ENCODE measurements at regions not wholly inside any gene's neighbourhood (a gene's known extent, or its start where the extent isn't known, plus 50 kb on each side); places are given as distances from the start of the nearest gene placed in this dataset.

GRCh38 chr10:109723305-109723704, 200.0 kb downstream of the XPNPEP1 start:
- H3K4me1 ChIP-seq = no peaks in the 10 kb centered on the region
- no peaks in the 10 kb centered on the region for H3K27me3 ChIP-seq
- TF ChIP-seq POLR2AphosphoS5 (IDR thresholded peaks at IDR 0.05) (no peak), CTCF (IDR thresholded peaks at IDR 0.05) (no peak), EP300 (IDR thresholded peaks at IDR 0.05) (no peak), POLR2A (IDR thresholded peaks at IDR 0.05) (no peak)
- H3K36me3 ChIP-seq = no peaks in the 10 kb centered on the region
- no peak overlapping the region for H3K27ac ChIP-seq
- H3K4me3 ChIP-seq = no peak overlapping the region
- ATAC-seq (ENCODE audit: low FRiP score in 2 of 2) (no peak), DNase-seq (no peak)
- no peaks in the 10 kb centered on the region for H3K9me3 ChIP-seq
- 51 to 57% methylated on average over 3 of the region's 3 CpGs for WGBS, 2 donors

- H3K9me3 ChIP-seq = no peaks in the 10 kb centered on the region
- WGBS, 2 donors = 95 to 99% methylated on average over 3 of the region's 3 CpGs
- H3K27ac ChIP-seq = no peak overlapping the region
- no peaks in the 10 kb centered on the region for H3K4me1 ChIP-seq
- TF ChIP-seq POLR2AphosphoS5 (IDR thresholded peaks at IDR 0.05) (no peak), EP300 (IDR thresholded peaks at IDR 0.05) (no peak), POLR2A (IDR thresholded peaks at IDR 0.05) (no peak), CTCF (IDR thresholded peaks at IDR 0.05) (no peak)
- ATAC-seq (ENCODE audit: low FRiP score in 2 of 2) (no peak), DNase-seq (no peak)
- no peaks in the 10 kb centered on the region for H3K27me3 ChIP-seq
- H3K36me3 ChIP-seq = no peaks in the 10 kb centered on the region
- H3K4me3 ChIP-seq = no peak overlapping the region
Measured at GRCh38 chr10:109721453-109722064, 201.8 kb downstream of the XPNPEP1 start.

- TF ChIP-seq EP300 (IDR thresholded peaks at IDR 0.05) (no peak), POLR2AphosphoS5 (IDR thresholded peaks at IDR 0.05) (no peak), POLR2A (IDR thresholded peaks at IDR 0.05) (no peak), CTCF (IDR thresholded peaks at IDR 0.05) (no peak)
- 50 to 61% methylated on average over 1 of the region's 1 CpG for WGBS, 2 donors
Measured at GRCh38 chr10:109706026-109706560, 217.2 kb downstream of the XPNPEP1 start.

DNA sequence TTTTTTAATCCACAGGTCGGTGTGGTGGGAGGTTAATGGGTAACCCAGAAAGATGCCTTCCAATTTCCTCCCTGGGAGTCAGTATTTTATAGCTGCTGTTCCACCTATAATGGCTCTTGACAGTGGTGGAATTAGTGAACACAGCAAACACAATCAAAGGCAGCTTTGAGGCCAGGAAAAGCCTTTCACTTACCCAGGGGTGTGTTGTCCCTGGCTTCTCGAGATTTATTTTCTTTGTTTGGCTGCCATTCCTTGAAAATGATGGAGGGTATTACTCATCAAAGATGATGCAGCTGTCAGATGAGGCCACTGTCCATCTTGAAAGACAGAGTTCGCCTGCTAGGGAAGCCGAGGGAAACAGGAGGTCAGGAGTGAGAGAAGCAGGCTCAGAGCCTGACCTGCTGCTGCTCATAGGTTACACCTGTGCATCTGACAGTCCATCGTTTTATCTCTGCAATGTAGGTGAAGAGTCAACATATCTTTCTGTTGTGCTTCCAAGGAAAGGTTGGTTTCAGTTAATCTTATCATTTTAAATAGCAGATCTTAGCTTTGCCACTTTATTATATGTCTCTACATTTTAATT, 221.6 kb downstream of the XPNPEP1 start:
- Histone ChIP-seq H3K4me3 (no peak overlapping the region), H3K27me3 (no peaks in the 10 kb centered on the region), H3K9me3 (no peaks in the 10 kb centered on the region), H3K4me1 (no peaks in the 10 kb centered on the region), H3K27ac (no peak overlapping the region), H3K36me3 (no peaks in the 10 kb centered on the region)
- TF ChIP-seq EP300 (IDR thresholded peaks at IDR 0.05) (no peak), POLR2AphosphoS5 (IDR thresholded peaks at IDR 0.05) (no peak), POLR2A (IDR thresholded peaks at IDR 0.05) (no peak), CTCF (IDR thresholded peaks at IDR 0.05) (no peak)
- no peak for DNase-seq
- no peak for ATAC-seq (ENCODE audit: low FRiP score in 2 of 2)
- WGBS, 2 donors = 56 to 74% methylated on average over 5 of the region's 5 CpGs

More at GRCh38 chr10:109706026-109706560, 217.2 kb downstream of the XPNPEP1 start:
- ATAC-seq (ENCODE audit: low FRiP score in 2 of 2) (no peak), DNase-seq (no peak)
- Histone ChIP-seq H3K27me3 (no peaks in the 10 kb centered on the region), H3K4me1 (no peaks in the 10 kb centered on the region), H3K4me3 (no peak overlapping the region), H3K9me3 (peaks cover 0 to 11% (median 0%) of the 10 kb centered on the region in 4 donors), H3K36me3 (no peaks in the 10 kb centered on the region), H3K27ac (no peak overlapping the region)

All from upper lobe of left lung (tissue), 6 donors.